MV-4-11 (cell line): ENCODE measurements at regions not wholly inside any gene's neighbourhood (a gene's known extent, or its start where the extent isn't known, plus 50 kb on each side); places are given as distances from the start of the nearest gene placed in this dataset.

Experiments used
- DNase-seq: peaks from one replicate; lab custom pipeline; 2025; lab: John Stamatoyannopoulos, UW

GRCh38 chr11:109106151-109106906, 315.7 kb upstream of the C11orf87 start:
- no peak for DNase-seq

- no peak for DNase-seq
Observed at GRCh38 chr11:109109150-109109549, 312.8 kb upstream of the C11orf87 start.

DNA sequence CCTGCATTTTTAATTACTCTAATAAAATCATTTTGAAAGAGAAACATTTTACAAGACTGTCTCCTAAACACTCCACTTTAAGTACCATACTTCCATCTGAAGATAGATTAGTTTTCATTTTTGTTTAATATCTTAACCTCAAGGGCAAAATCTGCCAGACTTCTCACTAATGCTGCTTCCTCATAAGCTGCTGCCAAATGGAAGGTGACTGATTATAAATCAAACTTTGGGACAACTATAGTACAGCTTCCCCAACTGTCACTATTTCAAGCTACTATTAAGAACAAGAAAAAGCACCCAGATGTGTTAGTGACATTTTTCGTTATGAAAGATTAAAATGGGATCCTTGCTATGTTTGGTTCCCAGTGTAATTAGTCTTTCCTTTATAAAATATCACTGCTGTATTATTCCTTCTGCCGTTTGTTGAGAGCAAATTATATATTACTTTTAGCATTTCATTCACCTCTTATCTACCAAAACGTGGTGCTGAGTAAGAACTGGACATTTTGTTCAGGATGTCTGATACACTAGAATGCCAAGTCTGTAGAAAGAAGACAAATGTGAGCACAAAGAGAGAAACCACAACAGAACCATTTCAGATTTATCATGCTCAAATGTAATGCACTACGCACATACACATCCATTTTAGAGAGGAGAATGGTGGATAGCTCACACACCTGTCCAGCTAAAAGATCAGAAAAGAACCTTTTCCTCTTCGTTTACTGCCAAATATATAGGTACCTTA, 312.2 kb upstream of the C11orf87 start:
- peak; percentile 8 for DNase-seq

DNA sequence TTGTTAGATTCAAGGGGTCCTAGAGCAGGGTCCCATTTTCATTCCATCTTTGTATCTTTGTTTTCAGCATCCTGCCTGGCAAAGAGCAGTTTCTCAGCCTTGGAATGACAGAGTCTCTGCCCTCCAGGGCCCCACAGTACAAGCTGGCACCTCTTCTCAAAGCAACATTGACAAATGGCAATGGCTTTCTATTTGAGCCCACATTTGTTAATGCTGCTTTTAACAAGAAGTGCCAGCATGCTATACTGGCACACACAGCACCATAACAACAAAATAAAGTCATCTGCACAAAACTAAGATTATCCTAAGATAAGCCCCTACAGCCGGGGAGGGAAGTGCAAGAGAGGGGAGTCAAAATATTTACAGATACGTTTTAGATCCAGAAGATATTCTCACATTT, 309.7 kb upstream of the C11orf87 start:
- DNase-seq: no peak

DNA sequence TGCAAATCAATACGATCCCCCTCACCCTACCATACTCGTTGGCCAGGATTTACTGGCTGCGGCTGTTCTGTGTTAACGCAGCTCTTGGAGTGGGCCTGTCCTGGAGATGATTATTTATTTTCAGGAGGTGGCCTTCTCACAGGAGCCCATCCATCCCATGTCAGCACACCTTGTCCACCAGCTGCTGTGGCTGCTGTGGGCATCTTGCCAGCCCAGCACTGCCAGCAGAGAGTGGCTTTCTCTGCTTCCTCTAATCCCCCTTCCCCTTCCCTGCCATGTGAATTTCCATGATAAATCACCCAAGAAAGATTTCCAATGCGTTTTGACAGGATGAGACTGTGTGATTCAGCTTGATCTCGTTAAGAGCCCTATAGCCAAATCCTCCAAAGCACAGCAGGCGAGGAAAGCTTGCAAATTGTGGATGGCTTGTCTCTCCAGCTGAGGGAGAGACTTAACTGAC, 309.1 kb upstream of the C11orf87 start:
- DNase-seq: no peak

GRCh38 chr11:109120341-109120740, 301.6 kb upstream of the C11orf87 start:
- DNase-seq: no peak

DNA sequence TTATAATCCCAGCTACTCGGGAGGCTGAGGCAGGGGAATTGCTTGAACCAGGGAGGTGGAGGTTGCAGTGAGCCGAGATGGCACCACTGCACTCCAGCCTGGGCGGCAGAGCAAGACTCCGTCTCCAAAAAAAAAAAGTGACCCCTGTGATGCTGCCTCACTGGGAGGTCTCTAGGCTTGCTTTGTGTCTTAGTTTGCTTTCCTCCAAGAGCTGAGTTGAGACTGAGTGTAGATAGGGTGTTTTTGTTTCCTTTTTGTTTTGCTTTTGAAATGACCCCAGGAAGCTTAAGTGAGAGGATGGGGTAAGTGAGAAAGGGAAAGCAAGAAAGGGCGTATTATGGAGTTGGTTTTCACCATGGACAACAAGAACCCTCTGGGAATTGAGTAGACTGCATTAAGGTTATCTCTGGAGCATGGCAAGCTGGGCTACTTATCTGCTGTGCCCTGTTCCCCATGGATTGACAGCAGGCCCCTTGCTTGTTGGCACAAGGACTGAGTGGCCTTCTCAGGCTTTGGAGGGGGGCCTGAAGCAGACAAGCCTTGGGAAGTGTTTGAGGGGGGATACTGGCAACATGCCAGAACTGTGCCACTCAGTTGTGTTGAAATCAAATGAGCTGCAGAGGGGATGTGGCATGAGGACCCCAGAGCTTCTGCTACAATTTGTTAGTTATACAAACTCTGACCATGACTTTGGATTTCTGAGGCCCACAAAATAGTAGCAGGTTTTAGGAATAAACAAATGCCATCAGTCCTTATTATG, 300.6 kb upstream of the C11orf87 start:
- DNase-seq: no peak

GRCh38 chr11:109123816-109124787, 297.9 kb upstream of the C11orf87 start:
- DNase-seq: no peak

DNA sequence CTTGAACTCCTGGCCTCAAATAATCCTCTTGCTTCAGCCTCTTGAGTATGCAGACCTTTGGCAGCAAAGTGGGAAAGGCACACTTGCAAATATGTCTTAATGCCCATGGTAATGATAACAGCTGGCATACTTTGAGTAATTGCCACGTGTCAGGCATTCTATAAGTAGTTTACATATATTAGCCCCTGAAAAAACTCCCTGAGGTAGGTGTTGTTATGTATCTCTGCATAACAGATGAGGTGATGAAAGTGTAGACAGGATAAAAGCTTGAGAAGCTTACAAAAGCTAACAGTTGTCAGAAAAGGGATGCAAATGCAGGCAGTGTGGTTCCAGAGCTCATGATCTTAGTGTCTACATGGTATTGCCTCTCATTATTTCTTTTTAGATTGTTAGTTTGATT, 291.1 kb upstream of the C11orf87 start:
- no peak for DNase-seq

GRCh38 chr11:109132539-109132938, 289.5 kb upstream of the C11orf87 start:
- peak; percentile 93 for DNase-seq

DNA sequence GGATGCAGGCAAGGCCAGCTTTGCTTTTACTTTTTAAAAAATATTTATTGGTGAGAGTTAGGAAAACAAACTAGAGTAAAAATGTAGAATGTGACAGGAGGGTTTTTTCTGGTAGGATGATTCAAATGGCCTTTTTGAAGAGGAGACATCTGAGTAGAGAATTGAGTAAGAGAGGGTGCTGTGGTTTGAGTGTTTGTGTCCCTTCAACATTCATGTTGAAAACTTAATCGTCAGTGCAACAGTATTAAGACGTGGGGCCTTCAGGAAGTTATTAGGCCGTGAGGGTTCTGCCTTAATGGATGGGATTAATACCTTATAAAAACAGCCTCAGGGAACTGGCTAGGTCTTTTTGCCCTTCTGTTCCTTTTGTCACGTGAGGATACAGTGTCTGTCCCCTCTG, 288.8 kb upstream of the C11orf87 start:
- peak; percentile 67 for DNase-seq

- no peak for DNase-seq
Observed at GRCh38 chr11:109135627-109136026, 286.4 kb upstream of the C11orf87 start.

DNA sequence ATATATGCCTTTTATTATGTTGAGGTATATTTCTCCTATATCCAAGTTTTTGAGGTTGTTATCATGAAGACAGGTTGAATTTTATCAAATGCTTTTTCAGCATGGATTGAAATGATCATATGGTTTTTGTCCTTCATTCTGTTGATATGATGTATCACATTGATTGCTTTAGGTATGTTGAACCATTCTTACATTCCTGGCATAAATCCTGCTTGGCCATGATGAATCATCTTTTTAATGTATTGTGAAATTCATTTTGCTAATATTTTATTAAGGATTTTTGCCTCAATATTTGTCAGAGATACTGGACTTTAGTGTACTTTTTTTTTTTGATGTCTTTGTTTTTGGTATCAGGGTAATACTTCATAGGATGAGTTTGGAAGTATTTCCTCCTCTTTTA, 283.8 kb upstream of the C11orf87 start:
- DNase-seq: no peak

- no peak for DNase-seq
Observed at GRCh38 chr11:109140426-109140825, 281.6 kb upstream of the C11orf87 start.

DNA sequence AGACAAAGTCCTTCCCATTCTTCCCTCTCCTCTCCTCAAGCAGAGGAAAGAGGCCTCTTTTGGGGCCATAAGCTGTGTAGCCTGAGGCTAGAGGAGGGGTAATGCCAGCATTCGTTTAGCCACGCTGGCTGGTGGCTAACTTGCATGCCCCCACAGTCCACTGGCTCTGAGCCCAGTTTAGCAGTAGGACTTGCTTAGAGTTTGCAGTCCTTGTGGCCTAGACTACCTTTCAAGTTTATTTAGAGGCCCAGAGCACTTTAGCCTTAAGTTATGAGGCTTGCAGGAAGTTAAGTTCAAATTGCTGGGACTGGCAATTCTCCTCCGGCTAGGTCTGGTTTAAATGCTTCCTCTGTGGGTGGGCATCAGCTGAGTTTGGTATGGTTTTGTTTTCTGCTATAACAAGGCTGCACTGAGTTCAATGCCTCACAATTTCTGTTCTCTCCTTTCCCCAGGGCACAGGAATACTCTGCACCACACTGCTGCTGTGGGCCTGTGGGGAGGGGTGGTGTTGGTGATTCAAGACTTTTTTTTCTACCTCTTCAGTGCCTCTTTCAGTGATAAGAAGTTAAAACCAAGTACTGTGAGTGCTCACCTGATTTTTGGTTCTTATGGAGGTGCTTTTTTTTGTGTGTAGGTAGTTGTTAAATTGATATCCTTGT, 281.0 kb upstream of the C11orf87 start:
- DNase-seq: no peak

- no peak for DNase-seq
Observed at GRCh38 chr11:109145287-109145686, 276.7 kb upstream of the C11orf87 start.

- DNase-seq: no peak
Observed at GRCh38 chr11:109147726-109148125, 274.3 kb upstream of the C11orf87 start.

GRCh38 chr11:109148669-109149068, 273.3 kb upstream of the C11orf87 start:
- no peak for DNase-seq

DNA sequence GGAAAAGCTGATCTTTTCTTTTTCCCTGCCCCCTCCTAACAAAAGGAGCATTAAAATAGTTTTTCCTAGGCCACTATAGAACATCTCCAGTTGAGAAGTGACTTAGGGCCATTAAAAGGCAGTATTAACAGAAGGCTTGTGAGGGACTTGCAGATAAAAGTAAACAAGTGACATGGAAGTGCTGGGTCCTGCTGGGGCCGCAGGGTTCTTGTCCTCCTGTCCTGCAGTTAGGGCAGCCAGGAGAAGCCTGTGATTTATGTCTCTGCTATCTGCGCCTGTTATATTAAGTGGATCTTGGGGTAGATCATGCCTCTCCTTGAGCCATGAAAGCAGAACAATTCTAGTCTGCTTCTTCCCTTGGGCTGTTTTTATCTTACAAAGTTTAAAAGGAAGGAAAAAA, 271.4 kb upstream of the C11orf87 start:
- no peak for DNase-seq

DNA sequence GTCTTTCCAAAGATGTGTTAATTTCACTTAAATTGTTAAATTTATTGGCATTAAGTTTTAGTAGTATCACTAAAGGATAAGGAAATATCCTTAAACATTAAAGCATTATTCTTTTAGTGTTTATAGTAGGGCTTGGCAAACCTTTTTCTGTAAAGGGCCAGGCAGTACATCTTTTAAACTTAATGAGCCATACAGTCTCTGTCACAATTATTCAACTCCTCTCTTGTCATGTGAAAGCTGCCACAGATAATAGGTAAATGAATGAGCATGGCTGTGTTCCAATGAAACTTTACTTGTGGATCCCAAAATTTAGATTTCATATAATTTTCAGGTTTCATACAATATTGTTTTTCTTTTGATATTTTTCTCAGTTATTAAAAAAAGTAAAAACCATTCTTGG, 268.2 kb upstream of the C11orf87 start:
- no peak for DNase-seq

DNA sequence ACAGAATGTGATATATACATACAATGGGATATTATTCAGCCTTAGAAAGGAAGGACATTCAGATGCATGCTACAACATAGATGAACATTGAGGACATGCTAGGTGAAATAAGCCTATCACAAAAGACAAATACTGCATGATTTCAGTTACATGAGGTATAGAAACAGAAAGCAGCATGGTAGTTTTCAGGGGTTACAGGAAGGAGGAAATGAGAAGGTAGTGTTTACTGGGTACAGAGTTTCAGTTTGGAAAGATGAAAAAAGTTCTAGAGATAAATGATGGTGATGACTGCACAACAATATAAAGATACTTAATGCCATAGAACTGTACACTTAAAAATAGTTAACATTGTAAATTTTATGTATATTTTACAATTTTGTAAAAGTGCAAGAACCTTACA, 266.7 kb upstream of the C11orf87 start:
- DNase-seq: no peak
